ENCODE measurements at regions not wholly inside any gene's neighbourhood (a gene's known extent, or its start where the extent isn't known, plus 50 kb on each side); places are given as distances from the start of the nearest gene placed in this dataset.

DNA sequence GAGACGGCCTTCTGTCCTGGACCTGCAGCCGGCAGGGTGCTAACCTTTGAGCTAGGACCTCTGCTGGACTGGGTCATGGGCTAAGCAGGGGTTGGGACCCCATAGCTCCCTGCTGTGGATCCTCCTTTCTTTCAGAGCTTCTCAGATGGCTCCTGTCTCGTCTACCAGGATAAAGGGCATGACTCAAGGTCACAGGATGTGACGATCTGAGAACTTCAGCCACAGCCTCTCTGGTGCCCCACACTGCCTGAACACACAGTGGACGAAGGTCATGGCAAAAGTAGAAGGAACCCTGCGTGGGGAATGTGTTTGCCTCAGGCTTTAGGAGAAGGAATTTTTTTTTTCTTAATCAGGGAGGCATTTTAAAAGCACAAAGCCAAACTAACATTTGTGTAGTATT lies 196.7 kb downstream of the TRIM29 start:
- Histone ChIP-seq H3K9me3 (ENCODE audit: control insufficient read depth, insufficient read depth, low read length) (no peaks in the 10 kb centered on the region), H3K36me3 (ENCODE audit: control insufficient read depth, low read length) (no peaks in the 10 kb centered on the region), H3K4me3 (ENCODE audit: low read length) (no peak overlapping the region), H3K4me1 (ENCODE audit: control insufficient read depth, low read length) (no peaks in the 10 kb centered on the region), H3K27ac (ENCODE audit: low read depth, low read length) (no peak overlapping the region), H3F3A (ENCODE audit: control insufficient read depth, insufficient read depth) (no peaks in the 10 kb centered on the region), H3K79me2 (ENCODE audit: control insufficient read depth, low read length) (no peaks in the 10 kb centered on the region), H3K9me2 (replicated peaks; ENCODE audit: control insufficient read depth, low read length) (no peaks in the 10 kb centered on the region), H3K27me3 (ENCODE audit: control insufficient read depth, low read length) (no peaks in the 10 kb centered on the region), H3K4me2 (ENCODE audit: low read length) (no peak overlapping the region), H4K20me1 (ENCODE audit: control insufficient read depth, insufficient read depth, low read depth, low read length) (no peaks in the 10 kb centered on the region)
- TF ChIP-seq, protein P1, sequence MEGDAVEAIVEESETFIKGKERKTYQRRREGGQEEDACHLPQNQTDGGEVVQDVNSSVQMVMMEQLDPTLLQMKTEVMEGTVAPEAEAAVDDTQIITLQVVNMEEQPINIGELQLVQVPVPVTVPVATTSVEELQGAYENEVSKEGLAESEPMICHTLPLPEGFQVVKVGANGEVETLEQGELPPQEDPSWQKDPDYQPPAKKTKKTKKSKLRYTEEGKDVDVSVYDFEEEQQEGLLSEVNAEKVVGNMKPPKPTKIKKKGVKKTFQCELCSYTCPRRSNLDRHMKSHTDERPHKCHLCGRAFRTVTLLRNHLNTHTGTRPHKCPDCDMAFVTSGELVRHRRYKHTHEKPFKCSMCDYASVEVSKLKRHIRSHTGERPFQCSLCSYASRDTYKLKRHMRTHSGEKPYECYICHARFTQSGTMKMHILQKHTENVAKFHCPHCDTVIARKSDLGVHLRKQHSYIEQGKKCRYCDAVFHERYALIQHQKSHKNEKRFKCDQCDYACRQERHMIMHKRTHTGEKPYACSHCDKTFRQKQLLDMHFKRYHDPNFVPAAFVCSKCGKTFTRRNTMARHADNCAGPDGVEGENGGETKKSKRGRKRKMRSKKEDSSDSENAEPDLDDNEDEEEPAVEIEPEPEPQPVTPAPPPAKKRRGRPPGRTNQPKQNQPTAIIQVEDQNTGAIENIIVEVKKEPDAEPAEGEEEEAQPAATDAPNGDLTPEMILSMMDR (IDR thresholded peaks at IDR 0.05; ENCODE audit: low read depth, low read length, poor library complexity, severe bottlenecking): no peak
- no peak for TF ChIP-seq EZH2phosphoT487 (IDR thresholded peaks at IDR 0.05; ENCODE audit: borderline replicate concordance, low read length)

DNA sequence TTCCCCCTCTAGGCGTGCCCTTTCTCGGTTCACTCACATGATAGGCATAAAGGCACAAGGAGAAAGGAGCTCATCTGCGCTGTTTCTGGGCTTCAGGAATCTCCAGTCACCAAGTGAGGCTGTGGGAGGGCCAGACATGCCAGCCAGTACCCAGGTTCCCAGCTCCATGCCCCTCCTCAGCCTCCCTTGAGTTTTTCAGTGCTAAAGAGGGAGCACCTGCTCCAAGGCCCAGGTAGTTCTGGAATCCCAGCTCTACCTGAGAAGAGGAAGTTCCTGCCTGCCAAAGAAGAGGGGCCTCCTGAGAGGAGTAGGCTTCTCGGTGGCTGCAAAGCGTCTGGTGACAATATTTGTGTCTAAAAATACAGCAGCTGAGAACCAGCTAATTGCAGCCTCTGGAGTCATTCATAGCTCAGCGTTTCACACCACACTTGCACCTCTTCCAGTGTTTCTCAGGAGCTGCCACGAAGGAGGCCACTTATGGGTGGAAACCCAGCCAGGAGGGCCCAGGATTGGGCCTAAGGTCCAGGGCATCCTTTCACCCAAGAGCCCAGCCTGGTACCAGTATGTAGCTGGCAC lies 197.4 kb downstream of the TRIM29 start:
- no peak for TF ChIP-seq EZH2phosphoT487 (IDR thresholded peaks at IDR 0.05; ENCODE audit: borderline replicate concordance, low read length)
- TF ChIP-seq, protein P1 (IDR thresholded peaks at IDR 0.05; ENCODE audit: low read depth, low read length, poor library complexity, severe bottlenecking): no peak
- H3K4me2 ChIP-seq (ENCODE audit: low read length): no peak overlapping the region
- no peaks in the 10 kb centered on the region for H3K36me3 ChIP-seq (ENCODE audit: control insufficient read depth, low read length)
- H4K20me1 ChIP-seq (ENCODE audit: control insufficient read depth, insufficient read depth, low read depth, low read length): no peaks in the 10 kb centered on the region
- no peaks in the 10 kb centered on the region for H3K9me2 ChIP-seq (replicated peaks; ENCODE audit: control insufficient read depth, low read length)
- no peak overlapping the region for H3K4me3 ChIP-seq (ENCODE audit: low read length)
- no peaks in the 10 kb centered on the region for H3K9me3 ChIP-seq (ENCODE audit: control insufficient read depth, insufficient read depth, low read length)
- H3K27ac ChIP-seq (ENCODE audit: low read depth, low read length): no peak overlapping the region
- H3K79me2 ChIP-seq (ENCODE audit: control insufficient read depth, low read length): no peaks in the 10 kb centered on the region
- no peaks in the 10 kb centered on the region for H3K4me1 ChIP-seq (ENCODE audit: control insufficient read depth, low read length)
- no peaks in the 10 kb centered on the region for H3K27me3 ChIP-seq (ENCODE audit: control insufficient read depth, low read length)
- no peaks in the 10 kb centered on the region for H3F3A ChIP-seq (ENCODE audit: control insufficient read depth, insufficient read depth)

DNA sequence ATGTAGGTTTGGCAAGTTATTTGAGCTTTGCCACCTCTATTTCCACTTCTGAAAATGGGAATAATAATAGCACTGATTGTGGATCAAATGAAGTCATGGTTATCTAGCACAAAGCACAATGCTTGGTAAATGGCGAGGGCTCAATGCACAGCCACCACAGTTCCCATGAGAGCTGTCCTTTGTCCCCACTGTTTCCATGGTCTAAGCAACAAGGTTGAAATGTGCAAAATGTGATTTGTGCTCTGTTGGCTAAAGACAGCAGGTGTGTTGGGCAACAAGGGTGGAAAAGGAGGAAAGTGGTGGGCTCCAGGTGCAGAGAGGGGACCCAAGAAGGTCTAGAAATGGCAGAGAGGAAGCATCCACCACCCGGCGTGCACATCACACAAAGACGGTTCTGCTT lies 200.5 kb downstream of the TRIM29 start:
- no peaks in the 10 kb centered on the region for H3K4me1 ChIP-seq (ENCODE audit: control insufficient read depth, low read length)
- no peaks in the 10 kb centered on the region for H3K9me2 ChIP-seq (replicated peaks; ENCODE audit: control insufficient read depth, low read length)
- H3K36me3 ChIP-seq (ENCODE audit: control insufficient read depth, low read length): no peaks in the 10 kb centered on the region
- no peak overlapping the region for H3K4me2 ChIP-seq (ENCODE audit: low read length)
- no peaks in the 10 kb centered on the region for H3K27me3 ChIP-seq (ENCODE audit: control insufficient read depth, low read length)
- H4K20me1 ChIP-seq (ENCODE audit: control insufficient read depth, insufficient read depth, low read depth, low read length): no peaks in the 10 kb centered on the region
- H3K4me3 ChIP-seq (ENCODE audit: low read length): no peak overlapping the region
- H3F3A ChIP-seq (ENCODE audit: control insufficient read depth, insufficient read depth): no peaks in the 10 kb centered on the region
- no peak overlapping the region for H3K27ac ChIP-seq (ENCODE audit: low read depth, low read length)
- no peaks in the 10 kb centered on the region for H3K9me3 ChIP-seq (ENCODE audit: control insufficient read depth, insufficient read depth, low read length)
- H3K79me2 ChIP-seq (ENCODE audit: control insufficient read depth, low read length): no peaks in the 10 kb centered on the region
- TF ChIP-seq, protein P1 (IDR thresholded peaks at IDR 0.05; ENCODE audit: low read depth, low read length, poor library complexity, severe bottlenecking): no peak
- TF ChIP-seq EZH2phosphoT487 (IDR thresholded peaks at IDR 0.05; ENCODE audit: borderline replicate concordance, low read length): no peak
